COLO668 (cell line): ENCODE measurements at regions not wholly inside any gene's neighbourhood (a gene's known extent, or its start where the extent isn't known, plus 50 kb on each side); places are given as distances from the start of the nearest gene placed in this dataset.

Experiments used
- DNase-seq: peaks from one replicate; lab custom pipeline; 2025; ENCODE audit not compliant: unreplicated experiment; lab: John Stamatoyannopoulos, UW

- no peak for DNase-seq
Measured at GRCh38 chr2:181300600-181301291, 156.4 kb upstream of the ITGA4 start.

- no peak for DNase-seq
Measured at GRCh38 chr2:181304011-181304844, 153.0 kb upstream of the ITGA4 start.

DNA sequence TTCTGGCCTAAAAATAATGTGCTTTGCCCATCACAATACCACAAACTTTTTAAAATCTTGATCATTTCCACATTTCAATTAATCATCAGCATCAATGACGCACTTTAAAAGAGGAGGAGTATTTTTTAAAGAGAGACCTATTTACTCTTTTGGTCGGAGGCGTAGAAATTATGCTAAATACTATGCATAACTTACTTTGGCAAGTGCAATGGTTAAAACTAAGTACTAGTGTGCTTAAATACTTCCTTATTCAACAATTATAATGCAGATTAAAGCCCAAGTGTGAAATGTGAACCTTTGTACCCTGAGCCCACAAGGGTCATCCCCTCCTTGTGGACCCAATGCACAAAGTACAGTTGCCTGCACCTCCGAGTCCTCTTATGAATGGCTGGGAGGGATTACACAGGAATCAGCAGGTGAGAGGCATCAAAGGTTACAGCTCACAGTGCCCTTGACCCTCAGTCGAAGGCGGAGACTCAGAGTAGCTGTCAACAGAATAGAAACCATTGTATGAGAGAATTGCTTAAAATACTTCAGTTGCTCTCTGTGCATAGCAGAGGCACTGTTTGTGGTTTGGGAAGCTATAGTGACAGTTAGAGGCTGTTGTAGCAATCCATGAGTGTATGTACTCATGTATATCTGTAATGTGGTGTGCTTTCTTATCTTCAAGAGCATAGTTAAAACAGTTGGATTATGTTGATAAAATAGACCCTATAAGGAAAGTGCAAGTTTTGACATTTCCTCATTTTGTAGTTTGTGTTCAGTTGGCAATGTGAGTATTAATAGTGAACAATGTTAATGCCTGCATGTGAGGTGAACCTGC lies 151.7 kb upstream of the ITGA4 start:
- no peak for DNase-seq

GRCh38 chr2:181306785-181307184 lies 150.4 kb upstream of the ITGA4 start:
- DNase-seq = no peak

DNA sequence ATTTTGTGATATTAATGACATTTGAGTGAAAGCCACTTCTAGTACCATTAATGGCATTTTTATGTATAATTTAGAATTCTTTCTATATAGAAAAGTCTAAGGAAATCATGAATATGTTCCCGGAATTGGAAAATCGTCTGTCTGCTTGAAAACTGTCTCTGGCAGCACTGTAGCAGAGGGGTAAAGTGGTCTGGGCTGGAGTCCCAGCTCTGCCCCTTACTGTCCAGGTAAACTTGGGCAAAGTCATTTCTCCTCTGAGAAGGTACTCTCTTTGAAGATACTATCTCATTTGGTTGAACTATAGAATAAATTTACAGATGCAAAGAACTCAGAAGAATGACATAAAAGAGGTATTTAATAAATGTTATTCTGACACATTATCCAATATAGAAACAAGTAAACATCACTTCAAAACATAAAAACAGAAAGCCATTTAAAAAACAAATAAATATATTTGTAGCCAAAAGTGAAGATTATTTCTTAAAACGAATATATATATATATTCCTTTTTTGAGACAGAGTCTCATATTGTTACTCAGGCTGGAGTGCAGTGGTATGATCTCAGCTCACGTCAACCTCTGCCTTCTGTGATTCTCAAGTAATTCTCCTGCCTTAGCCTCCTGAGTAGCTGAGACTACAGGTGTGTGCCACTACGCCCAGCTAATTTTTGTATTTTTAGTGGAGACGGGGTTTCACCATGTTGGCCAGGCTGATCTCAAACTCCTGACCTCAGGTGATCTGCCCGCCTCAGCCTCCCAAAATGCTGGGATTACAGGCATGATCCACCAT lies 149.8 kb upstream of the ITGA4 start:
- DNase-seq = no peak

- DNase-seq = no peak
Measured at GRCh38 chr2:181308766-181309515, 148.2 kb upstream of the ITGA4 start.

DNA sequence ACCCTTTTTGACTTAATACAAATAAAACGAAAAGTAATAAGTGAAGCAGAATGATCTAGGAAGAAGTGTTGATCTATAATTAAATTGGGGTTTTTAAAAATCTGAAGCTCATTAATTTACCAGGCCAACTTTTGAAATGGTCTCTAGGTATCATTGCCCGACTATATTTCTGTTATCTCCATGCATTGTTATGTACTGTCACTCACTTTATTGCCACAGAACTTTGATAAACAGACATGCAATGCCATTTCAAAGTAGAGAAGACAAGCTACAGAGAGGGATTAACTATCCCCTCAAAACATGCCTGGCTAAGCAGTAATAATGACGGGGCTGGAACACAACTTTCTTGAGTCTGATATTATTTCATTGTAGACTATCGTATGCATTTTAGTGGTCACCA lies 147.6 kb upstream of the ITGA4 start:
- no peak for DNase-seq

DNA sequence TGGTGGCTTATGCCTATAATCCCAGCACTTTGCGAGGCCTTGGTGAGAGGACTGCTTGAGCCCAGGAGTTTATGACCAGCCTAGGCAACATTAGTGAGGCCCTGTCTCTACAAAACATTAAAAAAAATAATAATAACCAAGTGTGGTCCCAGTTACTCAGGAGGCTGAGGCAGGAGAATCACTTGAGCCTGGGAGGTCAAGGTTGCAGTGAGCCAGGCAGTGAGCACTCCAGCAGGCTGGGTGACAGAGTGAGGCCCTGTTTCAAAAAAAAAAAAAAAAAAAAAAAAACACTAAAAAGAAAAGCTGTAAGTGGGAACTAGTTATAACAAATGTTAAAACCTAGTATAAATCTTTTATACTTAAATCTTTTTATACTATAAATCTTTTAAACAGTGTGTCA lies 146.2 kb upstream of the ITGA4 start:
- no peak for DNase-seq

DNA sequence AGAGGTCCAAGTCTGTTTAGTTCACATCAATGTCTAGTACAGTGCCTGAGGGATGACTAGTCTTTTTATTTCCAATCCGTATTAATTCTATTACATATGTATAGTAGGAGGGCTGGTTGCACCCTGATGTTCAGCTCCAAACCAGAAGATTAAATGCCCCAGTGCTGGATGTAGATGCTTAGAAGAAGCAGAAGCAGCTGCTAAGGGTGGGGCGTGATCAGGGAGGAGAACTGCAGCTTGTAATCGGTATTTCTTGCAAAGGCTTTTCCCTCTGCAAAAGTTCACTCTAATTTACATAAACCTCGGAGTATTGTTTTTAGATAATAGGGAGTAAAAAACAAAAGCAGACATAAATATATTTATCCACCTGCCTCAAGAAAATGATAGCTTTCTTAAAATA lies 145.3 kb upstream of the ITGA4 start:
- DNase-seq = no peak

GRCh38 chr2:181312515-181312927 lies 144.7 kb upstream of the ITGA4 start:
- DNase-seq = no peak

GRCh38 chr2:181313845-181314244 lies 143.3 kb upstream of the ITGA4 start:
- DNase-seq = no peak

GRCh38 chr2:181314551-181314950 lies 142.6 kb upstream of the ITGA4 start:
- no peak for DNase-seq

DNA sequence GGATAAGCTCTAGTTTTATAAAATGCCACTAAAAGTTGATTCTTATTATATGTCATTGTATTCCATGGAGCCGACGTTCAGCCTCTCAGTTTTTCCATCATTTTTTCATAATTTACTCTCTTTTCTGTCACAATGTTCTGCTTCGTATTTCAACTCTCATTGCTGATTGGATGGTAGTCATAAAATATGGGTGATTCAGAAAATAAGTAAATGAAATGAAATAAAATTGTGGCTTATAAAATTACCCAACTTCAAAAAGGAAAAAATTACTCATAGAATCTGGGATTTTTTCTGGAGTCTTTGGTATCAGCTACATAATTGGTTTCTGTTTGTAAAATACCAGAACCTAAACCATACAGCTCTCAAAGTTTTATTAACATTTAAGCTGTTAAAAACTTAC lies 139.7 kb upstream of the ITGA4 start:
- DNase-seq = no peak

DNA sequence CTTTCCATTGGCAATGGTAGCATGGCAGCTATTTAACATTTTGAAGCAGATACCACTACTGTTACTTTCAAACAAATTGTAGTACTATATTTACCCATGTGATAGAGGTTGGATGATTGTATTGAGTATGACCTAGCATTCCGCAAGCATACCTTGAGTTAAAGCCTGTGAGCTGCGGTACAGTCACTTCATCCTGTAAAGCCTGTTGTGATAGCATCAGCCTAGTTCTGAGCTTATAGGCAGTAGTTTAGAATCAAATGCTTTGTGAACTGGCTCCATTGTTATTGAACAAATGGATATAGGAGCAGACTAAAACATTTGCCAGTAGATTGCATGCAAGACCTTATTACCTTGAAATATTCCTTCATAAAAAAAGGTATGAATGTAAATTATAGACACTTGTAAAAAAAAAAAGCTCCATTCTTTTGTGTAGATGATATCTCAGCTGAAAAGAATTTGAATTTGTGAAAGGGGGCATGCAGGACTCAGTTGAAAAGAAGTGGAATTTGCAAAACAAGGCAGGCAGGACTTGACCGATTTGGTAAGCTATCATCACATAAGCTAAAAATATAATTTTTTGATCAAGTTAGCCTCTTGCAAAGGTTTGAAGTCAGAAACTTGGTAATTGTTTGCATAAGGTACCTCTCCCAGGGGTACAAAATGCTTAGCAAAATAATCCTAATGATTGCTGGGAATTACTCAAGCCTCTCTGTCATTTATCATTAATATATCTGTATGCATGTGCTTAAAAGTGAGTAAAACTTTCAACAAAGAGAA lies 138.5 kb upstream of the ITGA4 start:
- DNase-seq = no peak

DNA sequence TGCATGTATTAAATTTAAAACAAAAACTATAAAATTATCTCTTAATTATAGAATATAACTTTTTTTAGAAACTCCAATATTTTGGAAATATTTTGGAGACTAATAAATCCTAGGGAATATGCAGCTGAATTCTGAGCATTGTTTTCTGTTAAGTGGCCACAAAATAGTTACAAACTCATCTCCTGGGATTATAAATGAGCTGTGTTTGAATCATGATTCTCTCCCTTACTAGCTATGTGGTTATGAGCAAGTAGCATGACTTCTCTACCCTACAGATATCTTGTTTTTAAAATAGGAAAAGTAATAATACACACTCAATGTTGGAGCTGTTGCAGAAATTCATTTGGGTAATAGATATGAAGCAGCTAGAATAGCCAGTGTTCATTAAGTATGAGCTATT lies 137.9 kb upstream of the ITGA4 start:
- DNase-seq = no peak

DNA sequence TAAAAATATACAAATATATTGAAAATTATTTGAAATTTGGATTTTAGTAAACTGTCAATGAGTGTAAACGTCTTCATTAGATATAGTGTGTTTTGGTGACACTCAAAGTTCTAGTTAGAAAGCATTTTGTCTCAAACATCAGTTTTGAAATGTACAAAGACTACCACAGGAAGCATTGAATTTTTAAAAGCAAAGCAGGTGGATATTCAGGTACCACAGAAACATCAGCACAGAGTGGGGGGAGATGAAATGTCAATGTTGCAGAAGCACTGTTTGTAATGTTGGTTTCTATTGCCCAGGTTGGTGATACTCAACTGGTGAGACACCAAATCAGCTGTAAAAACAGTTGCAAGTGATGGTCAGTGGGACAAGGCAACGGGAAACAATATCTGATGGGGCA lies 136.5 kb upstream of the ITGA4 start:
- DNase-seq = no peak

- no peak for DNase-seq
Measured at GRCh38 chr2:181324912-181325311, 132.3 kb upstream of the ITGA4 start.

GRCh38 chr2:181326661-181327060 lies 130.5 kb upstream of the ITGA4 start:
- no peak for DNase-seq

- DNase-seq = no peak
Measured at GRCh38 chr2:181330286-181330685, 126.9 kb upstream of the ITGA4 start.
